HG03103 (cell line): ENCODE measurements at regions not wholly inside any gene's neighbourhood (a gene's known extent, or its start where the extent isn't known, plus 50 kb on each side); places are given as distances from the start of the nearest gene placed in this dataset.

Experiments used
- ATAC-seq: cut with Tn5 transposase; IDR thresholded peaks from one replicate; pipeline ENCODE4 v1.9.1; 2021; ENCODE audit warnings: low read depth; ENCODE audit not compliant: unreplicated experiment

DNA sequence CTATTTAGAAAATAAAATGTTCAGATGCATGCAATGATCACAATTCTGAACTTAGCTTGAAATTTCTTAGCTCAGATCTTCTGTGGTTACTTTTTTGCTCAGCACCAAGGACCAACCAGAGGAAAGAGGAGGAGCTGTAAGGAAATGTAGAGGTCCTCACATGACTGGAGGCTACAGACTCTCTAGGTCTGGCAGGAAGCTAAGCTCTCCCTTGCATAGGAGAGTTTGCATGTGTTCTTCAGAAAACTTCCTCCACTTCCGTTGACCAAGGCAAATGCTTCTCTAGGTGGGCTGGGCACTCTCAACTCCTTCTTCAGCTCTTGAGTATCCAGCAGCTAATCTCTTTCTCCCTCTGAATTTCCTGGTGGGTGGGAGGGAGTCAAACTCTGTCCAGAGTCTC is 119.6 kb downstream of the BTC start:
- no peak for ATAC-seq

DNA sequence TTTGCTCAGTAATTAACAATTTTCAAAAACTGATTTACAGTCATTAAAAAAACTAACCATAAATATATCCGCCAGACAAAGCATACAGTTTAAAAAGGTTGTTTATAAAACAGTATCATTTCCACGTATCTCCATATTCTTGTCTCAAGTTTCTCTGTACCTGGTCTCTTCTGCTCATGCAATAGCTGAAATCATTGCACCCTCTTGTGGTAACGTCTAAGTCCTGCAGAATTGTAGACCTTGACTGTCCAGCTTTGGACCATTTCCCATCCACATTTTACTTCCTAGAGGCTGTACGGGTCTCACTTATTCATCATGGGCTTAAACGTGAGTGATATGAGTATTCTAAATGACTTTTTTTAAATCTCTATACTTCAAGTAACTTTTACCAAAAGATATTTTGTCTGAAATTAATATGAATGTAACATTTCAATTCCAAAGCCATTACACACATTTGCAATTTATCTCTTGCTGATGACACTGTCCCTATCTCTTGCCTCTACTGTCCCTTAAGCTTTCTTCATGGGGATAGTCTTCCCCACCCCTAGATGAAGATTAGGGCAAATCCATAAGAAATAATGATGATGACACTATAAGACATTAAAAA is 118.5 kb downstream of the BTC start:
- no peak for ATAC-seq

DNA sequence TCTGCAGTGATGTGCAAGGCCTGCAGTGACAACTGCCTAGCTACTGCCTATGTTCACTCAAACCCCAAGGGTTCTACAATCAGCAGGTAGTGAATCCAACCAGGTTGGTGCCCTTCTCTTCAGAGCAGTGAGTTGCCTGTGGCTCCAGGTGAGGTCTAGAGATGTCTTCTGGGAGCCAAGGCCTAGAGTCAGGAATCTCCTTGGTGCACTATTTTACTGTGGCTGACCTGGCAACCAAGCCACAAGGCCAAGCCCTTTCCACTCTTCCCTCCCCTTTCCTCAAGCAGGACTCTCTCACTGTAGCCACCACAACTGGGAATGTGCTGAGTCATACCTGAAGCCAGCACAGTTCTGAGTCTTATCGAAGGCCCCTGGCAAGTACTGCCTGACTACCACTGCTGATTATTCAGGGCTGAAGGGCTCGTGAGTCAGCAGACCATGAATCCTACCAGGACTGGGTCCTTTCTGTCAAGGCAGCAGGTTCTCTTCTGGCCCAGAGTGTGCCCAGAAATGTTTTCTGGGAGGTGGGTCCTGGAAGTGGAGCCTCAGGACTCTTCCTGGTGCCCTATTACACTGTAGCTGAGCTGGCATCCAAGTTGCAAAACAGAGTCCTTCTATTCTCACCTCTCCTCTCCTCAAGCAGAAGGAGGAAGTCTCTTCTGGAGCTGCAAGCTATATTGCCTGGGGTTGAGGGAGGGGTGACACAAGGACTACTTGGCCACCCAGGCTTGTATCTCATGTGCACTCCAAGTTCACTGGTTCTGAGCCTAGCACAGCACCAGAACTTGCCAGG is 111.6 kb downstream of the BTC start:
- ATAC-seq, result no peak

DNA sequence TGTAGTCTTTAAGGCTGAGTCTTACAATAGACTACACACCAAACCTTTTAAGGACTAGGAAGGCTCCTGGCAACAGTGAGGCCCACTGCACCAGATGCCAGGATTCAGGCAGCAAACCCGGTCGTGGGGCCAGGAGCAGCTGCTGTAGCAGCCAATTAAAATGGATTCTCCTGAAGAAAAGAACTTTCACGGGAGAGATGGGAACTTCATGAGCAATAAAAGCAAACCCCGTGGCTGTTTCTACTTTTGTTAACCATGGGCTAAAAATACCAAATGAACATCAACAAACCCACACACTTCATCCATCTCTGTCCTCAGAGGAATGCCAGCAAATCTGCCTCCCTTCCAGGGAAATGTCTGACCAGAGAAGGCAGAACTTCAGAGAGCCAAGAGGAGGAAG is 101.4 kb downstream of the BTC start:
- no peak for ATAC-seq
